NCI-H2107 treated with DMSO at 0.1 percent for 48 hours (cell line): ENCODE measurements at regions not wholly inside any gene's neighbourhood (a gene's known extent, or its start where the extent isn't known, plus 50 kb on each side); places are given as distances from the start of the nearest gene placed in this dataset.
"Not testable (repeated sequence)": the region's sequence is repeated elsewhere in the genome, so short reads cannot be mapped to it uniquely, and the experiment has no call there.

ENCODE experiments used
- DNase-seq: peaks from one replicate; lab custom pipeline; 2025; ENCODE audit not compliant: unreplicated experiment; lab: John Stamatoyannopoulos, UW

DNA sequence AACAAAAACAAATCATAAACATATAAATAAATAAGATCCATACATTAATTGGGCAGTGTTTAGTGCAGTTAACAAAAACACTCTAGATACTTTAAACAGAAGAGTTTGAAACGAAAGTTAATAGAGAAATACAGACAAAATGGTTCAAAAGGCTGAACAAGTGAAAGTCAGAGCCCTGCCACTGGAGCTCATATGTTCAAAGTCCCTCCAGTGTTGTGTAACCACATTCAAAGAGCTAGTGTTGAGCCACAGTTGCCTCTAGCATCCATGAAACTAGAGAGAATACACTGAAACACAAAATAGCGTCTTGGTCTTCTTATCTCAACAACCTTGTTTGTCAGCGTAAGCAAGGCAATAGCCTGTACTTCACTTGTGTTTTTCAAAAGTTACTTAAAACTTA lies 1309.8 kb upstream of the NRXN1 start:
- DNase-seq, result no peak

DNA sequence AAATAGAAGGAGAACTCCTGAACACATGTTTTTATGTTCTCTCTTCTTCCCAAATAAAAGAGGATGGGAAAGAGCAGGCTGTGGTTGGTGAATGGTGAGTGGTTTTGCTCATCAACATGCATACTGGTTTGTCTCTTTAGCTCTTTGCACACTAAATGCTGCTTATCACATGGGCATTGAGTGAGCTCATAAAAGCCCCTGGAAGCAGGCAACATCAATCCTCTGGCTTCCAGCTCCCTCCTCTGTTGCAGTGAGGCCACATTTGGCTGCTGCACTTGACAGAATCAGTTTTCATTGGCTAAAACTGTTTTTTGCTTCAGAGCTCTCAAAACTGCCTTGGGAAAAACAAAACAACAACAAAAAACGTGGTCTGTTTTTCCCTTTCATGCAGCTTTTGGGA lies 1308.2 kb upstream of the NRXN1 start:
- no peak for DNase-seq

DNA sequence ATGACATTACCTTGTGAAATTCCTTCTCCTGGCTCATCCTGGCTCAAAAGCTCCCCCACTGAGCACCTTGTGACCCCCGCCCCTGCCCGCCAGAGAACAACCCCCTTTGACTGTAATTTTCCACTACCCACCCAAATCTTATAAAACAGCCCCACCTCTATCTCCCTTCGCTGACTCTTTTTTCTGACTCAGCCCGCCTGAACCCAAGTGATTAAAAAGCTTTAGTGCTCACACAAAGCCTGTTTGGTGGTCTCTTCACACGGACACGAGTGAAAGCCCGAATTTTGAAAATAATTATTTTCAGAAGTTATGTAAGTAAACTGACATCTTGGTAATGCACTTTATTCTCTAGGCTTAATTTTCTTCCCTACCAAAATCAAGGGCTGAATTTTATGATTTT lies 1305.9 kb upstream of the NRXN1 start:
- DNase-seq, result not testable (repeated sequence)

DNA sequence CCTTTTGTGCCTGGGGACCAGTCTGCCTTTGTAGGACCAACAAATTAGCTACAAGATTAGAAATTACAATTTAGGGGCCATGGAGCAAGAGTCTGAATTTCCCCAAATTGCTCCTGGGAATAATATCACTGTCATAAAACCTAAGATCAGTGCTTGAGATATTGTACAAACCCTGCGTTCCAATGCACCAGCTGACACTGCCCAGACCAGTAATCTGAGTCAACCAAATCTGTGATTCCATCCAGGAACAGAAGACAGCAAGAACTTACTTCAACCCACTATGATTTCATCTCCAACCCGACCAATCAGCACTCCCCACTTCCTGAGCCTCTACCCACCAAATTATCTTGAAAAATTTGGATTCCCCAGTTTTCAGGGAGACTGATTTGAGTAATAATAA lies 1305.0 kb upstream of the NRXN1 start:
- no peak for DNase-seq

DNA sequence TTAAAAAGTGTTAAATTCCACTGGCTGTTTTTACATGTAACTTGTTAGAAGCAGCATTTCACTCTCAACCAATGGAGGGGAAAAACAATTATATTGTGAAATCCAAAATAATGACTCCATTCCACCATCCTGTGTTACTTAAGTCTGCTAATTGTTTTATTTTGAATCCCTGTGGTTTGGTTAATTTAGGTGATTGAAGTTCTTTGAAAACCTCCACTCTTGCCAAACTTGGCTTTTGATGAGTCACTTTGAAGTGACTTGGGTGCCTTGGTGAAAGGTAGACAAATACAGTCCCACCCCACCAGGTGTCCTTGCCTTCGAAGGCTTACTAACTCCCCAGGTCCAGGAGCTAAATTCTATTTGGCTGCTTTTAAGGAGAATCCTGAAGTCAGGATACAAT lies 1303.8 kb upstream of the NRXN1 start:
- DNase-seq, result no peak

DNA sequence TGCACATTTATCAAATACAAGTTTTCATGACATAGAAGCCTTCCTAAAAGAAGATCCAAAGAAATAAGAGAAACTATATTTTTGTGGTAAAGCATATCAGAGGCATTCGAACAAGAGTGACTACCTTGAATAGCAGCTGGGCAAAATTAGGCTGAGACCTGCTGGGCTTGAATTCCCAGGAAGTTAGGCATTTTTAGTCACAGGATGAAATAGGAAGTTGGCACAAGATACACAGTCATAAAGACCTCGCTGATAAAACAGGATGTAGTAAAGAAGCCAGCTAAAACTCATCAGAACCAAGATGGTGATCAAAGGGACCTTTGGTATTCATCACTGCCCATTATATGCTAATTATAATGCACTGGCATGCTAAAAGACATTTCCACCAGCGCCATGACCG lies 1302.3 kb upstream of the NRXN1 start:
- no peak for DNase-seq

DNA sequence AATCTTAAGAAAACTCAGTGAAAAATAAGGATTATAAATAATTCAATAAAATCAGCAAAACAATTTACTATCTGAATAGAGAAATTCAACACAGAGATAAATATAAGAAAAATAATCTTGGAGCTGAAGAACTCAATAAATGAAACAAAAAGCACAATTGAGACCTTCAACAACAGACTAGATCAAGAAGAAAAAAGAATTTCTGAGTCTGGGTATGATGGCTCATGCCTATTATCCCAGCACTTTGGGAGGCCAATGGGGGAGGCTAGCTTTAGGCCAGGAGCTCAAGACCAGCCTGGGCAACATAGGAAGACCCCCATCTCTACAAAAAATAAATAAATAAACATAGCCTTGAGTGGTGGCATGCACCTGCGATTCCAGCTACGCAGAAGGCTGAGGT lies 1295.7 kb upstream of the NRXN1 start:
- no peak for DNase-seq

DNA sequence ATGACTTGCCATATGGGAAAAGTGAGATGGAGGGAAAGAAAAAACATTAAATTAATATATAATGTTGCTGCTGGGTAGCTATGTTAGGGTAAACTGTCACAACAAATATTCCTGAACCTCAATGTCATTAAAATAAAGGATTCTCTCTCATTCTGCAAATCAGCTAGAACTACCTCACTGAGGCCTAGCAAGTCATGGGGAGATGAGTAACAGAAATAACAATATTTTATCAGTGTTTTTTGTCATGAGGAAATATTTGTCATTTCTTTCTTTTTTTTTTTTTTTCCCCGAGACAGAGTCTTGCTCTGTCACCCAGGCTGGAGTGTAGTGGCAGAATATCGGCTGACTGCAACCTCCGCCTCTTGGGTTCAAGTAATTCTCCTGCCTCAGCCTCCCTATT lies 1282.3 kb upstream of the NRXN1 start:
- DNase-seq, result no peak

DNA sequence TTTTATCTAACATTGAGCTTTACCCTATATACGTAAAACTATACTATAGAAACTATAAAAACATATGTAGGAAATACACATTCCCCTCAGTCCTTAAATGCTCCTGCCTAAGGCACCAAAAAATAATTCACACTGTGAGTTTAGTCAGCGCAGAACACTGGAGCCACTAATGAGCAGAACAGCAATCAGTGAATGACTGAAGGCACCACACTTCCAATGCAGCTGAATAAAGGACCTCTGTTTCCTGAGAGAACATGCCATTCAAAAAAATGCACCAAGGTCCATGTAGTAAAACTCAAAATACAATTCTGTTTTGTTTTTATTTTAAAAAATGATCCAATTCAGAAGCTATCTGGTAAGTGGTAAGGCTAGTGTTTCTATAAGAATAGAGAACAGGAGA lies 1280.6 kb upstream of the NRXN1 start:
- no peak for DNase-seq

DNA sequence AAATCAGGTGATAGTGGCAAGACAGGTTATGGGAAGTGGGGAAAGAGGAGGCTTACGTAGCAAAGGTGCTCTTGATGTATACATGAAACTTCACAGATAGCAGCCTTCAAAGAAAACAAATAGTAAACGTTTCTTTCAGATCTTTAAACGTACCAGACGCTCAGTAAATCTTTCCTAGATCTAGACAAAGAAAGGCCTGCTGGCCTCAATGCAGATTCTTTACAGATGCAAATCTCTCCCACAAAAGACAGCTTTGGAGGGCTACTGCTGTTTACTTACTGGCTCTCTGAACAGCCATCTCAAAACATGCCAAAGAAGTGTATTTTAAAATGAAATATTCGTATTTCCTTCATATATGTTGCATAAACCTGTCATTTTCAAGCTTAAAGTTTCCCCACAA lies 1279.9 kb upstream of the NRXN1 start:
- no peak for DNase-seq

DNA sequence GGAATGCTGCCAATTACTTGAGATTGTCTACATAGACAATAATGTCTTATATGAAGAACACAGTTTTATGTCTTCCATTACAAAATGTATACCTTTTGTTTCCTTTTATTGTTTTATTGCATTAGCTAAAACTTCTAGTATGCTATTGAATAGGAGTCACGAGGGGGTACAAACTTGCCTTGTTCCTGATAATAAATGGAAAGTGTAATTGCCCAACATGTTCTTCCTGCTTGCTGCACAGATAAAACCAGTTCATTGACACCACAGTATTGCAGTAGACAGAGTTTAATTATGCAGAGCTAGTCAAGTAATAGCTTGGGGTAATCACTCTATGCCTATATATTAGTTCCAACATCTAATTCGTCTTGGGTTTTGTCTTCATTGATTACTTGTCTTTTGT lies 1276.2 kb upstream of the NRXN1 start:
- no peak for DNase-seq

DNA sequence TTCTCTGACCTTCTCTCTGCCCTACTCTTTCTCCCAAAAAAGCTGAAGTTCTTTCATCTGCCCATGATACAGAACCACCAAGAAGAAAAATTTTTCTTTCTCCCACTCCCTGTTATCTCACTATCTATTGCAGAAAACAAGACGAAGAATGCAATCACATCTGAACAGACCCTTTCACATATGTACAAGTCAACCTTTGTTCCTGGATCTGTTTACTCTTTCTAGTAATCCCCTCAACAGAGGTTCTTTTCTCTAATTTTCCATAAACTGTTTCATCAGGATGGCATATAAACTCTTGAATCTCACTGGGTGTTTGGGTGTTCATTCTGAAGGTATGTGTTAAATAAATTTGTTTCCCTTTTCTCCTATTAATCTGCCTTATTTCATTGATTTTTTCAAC lies 1262.7 kb upstream of the NRXN1 start:
- DNase-seq, result no peak

DNA sequence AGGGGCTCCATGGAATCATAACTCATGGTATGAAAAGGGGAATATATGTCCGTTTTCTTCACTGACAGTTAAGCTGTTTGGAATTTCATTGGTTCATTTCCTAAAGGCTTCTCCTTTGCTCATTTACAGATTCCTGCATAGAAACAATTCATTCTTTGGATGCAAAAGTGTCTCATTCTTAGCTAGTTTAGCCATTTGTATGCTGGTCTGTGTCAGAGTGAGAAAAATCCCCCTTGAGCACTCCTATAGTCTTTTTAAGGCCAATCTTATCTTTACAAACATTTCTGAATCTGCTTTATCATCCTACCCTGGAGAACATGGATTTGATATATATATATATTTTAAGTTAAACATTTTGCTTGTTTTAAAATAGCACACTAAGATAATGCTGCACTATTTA lies 1260.9 kb upstream of the NRXN1 start:
- no peak for DNase-seq

DNA sequence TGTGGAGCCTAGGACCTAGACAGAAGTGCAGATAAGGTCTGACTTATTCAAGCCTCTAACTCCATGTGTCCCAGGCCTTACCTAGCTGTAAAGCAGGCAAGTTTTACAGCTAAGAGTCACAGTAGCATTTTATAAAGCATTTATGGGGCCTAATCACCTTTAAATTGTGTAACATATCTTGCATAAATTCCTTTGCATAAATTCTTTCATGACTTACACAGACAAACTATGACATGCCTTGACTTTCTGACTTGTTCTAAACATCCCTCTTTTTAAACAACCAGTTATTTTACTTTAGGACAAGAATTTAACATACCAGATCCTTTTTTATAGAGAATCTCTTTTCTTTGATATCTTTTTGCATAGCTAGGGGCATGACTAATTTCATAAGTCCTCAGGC lies 1257.8 kb upstream of the NRXN1 start:
- DNase-seq, result no peak

DNA sequence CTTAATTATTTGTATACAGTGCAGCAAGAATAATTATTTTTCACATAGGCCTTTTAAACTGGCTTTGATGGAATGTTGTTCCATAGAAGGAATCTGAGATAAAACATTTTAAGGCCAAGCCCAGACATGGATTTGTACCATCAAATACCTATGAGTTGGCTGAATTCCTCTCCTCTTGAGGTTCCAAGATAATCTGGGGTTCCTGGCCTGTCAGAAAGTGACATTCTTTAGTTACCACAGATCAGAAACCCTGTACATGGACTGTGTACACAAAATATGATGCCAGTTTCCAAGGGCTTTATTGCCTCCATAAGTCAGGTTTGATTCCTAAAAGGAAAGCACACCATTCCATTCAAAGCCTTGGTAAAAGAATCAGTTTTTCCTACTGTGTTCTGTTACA lies 1256.7 kb upstream of the NRXN1 start:
- DNase-seq, result no peak

DNA sequence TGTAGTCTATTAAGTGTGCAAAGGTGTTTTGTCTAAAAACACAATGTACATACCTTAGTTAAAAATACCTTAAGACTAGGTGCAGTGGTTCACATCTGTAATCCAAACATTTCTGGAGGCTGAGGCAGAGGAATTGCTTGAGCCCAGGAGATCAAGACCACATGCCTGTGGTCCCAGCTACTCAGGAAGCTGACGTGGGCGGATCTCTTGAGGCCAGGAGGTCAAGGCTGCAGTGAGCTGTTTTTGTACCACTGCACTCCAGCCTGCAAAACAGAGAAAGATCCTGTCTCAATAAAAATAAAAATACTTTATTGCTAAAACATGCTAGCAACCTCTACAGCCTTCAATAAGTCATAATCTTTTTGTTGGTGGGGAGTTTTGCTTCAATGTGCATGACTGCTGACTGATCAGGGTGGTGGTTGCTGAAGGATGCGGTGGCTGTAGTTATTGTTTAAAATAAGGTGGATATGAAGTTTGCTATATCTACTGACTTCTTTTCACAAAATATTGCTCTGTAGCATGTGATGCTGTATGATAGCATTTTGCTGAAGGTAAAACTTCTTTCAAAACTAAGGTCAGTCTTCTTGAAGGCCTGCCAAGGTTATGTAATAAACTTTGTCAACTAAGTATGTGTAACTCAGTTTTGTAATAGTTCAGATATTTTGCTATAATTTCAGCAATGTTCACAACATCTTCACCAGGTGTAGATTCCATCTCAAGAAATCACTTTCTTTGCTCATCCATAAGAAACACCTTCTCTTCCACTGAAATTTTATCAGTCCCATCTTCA lies 1238.0 kb upstream of the NRXN1 start:
- DNase-seq, result no peak

DNA sequence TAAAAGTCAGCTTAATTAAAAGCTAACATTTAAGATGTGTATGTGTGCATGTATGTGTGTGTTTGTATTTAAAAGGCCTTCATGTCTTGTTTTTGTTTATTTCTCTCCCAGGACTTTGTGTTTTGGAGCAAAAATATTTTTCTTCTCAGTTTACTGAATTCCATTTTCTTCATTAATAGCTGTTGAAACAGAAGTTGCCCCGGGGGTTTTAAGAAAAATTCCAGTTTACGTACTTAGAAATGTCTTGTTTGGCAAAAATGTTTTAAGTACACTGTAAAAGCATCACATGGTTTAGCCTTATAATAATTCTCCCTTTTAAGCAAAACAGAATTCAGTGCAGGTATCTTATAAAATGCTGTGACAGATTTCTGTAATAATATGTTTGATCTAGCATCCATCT lies 1233.0 kb upstream of the NRXN1 start:
- DNase-seq, result no peak

DNA sequence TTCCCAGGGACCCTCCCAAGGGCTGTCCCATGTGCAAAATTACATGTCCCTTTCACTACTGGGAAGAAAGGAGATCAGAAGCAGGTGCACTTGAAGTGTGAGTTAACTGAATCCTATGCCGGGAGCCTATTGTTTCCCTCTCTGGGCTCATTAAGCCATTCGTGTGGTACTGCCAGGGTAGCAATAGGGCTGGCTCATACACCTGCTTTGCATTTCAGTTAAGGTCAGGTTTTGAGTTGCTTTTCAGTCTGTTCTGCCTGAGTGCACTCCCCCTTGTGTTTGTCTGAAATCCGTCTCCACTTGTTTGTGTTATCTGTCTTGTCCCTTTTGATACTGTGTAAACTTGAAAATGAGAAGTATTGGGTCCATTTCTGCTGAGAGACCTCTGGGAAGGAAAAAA lies 1232.6 kb upstream of the NRXN1 start:
- peak; percentile 71 for DNase-seq

DNA sequence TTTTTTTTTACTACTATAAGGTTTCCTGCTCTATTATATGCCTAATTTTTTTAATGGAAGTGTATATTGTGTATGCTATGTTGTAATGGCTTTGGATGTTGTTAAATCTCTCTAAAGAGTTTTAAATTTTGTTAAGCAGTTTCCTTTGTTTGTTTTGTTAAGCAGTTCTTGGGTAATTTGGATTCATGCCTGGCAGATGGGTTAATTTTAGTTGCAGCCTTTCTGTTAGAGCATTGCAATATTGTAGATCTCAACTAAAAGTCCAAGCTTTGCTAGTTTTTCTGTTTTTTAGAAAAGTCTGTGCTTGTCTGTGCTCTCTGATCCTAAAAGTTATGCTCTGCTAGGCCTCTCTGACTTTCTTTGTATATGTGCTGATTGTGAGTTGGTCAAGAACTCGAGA lies 1229.0 kb upstream of the NRXN1 start:
- DNase-seq, result peak; percentile 30

DNA sequence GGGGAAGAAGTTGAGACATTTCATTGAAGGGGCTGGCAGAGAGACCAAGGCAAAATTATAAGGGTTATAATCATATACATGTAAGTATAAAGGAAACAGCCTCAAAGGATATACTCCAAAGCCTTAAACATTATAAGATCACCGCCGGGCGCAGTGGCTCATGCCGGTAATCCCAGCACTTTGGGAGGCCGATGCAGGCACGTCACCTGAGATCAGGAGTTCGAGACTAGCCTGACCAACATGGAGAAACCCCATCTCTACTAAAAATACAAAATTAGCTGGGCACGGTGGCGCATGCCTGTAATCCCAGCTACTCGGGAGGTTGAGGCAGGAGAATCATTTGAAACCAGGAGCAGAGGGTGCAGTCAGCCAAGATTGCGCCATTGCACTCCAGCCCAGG lies 1227.0 kb upstream of the NRXN1 start:
- DNase-seq, result not testable (repeated sequence)

DNA sequence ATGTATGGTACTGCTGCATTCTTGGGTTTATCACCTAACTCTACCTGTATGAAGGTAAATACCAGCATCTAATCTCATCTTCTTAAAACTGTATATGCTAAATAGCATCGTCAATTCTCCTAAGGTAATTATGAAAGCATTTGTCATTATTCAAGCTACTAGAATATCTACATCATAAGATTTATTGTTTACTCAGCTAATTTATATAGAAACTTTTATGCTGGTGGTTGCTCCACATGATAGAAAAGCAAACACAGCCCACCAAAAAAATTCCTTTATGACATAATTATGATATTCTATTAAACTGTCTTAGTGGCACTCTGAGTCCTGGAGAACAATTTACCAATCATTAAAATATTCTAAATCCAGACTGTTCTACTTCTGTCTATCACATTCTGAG lies 1226.1 kb upstream of the NRXN1 start:
- DNase-seq, result no peak

DNA sequence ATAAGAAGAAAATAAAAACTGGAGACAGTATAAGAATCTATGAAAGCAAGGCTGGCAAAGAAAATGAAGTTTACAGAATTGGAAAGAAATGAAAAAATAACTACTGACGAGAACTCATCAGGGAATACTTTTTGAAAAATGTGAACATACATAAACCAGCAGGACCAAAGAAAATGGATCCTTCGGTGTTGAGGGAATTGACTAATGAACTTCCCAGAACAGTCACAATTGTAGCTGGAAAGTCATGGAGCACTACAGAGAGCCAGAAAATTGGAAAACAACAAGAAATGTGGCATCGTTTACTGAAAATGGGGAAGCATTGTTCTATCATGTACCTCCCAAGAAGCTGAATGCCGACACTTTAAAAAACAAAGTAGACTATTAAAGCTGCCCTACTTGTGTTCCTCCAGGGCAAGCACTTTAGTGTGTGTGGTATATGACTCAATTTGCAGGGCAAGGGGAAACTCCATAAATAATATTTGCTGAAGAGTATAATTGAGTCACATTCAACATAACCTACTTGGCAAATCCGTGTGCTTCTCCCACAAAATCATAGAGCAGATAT lies 1221.6 kb upstream of the NRXN1 start:
- no peak for DNase-seq

DNA sequence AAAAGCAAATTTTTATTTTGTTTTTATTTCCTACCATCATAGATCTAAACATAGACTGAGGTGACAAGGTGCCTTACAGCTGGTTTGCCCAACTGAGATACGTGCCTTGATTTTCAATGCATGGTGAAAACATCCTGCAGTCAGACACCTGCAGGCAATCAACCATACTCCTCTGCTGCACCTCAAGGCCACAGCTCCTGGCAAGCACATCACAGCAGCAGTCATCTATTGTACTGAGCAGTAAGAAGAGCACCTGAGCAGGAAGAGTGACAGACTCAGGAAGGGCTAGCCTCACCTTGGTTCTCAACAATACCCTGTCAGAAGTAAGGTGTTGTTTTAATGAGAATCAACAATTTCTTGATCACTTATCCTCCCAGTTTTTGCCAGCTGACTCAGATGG lies 1206.8 kb upstream of the NRXN1 start:
- DNase-seq, result peak; percentile 24
